SU-DHL-6 (cell line): ENCODE measurements at regions not wholly inside any gene's neighbourhood (a gene's known extent, or its start where the extent isn't known, plus 50 kb on each side); places are given as distances from the start of the nearest gene placed in this dataset.

Experiments
- EZH2phosphoT487 ChIP-seq: fragments of 200-600 bp; sonication (generic), shearing (Covaris generic); conservative IDR thresholded peaks from 2 replicates; pipeline ENCODE4 v1.6.1; 2018; ENCODE audit warnings: mild to moderate bottlenecking, antibody characterized with exemption, low read length, moderate library complexity, mixed read lengths
- TF ChIP-seq, protein P1 (sequence below): fragments of 200-600 bp; sonication (generic); IDR thresholded peaks from one replicate; pipeline ENCODE4 v1.5.1; 2017; ENCODE audit warnings: antibody characterized with exemption, mild to moderate bottlenecking, low read length, moderate library complexity; ENCODE audit not compliant: insufficient read depth, poor library complexity, severe bottlenecking

DNA sequence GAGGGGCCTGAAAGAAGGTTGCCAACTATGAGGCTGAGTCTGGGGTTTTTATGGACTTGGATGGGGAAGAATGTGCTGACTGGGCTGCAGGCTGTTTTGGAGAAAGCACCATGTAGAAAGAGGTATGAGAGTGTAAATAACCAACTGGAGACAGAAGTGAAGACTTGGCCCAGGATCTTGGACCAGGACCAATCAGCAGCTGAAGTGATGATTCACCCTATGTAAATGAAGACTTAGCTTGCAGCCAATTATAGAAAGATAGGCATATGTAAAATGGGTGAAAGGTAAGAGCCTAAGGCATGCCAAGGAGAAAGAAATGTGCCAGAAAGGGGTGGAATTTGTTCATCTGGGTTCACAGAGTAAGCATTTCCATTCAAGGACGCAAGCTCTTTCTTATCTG is 856.7 kb upstream of the PRKX start:
- TF ChIP-seq, protein P1, sequence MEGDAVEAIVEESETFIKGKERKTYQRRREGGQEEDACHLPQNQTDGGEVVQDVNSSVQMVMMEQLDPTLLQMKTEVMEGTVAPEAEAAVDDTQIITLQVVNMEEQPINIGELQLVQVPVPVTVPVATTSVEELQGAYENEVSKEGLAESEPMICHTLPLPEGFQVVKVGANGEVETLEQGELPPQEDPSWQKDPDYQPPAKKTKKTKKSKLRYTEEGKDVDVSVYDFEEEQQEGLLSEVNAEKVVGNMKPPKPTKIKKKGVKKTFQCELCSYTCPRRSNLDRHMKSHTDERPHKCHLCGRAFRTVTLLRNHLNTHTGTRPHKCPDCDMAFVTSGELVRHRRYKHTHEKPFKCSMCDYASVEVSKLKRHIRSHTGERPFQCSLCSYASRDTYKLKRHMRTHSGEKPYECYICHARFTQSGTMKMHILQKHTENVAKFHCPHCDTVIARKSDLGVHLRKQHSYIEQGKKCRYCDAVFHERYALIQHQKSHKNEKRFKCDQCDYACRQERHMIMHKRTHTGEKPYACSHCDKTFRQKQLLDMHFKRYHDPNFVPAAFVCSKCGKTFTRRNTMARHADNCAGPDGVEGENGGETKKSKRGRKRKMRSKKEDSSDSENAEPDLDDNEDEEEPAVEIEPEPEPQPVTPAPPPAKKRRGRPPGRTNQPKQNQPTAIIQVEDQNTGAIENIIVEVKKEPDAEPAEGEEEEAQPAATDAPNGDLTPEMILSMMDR, result no peak
- TF ChIP-seq EZH2phosphoT487, result no peak
